Trophoblast cell (in vitro differentiated cells and primary cell): ENCODE measurements at regions not wholly inside any gene's neighbourhood (a gene's known extent, or its start where the extent isn't known, plus 50 kb on each side); places are given as distances from the start of the nearest gene placed in this dataset.

Experiments
- DNase-seq, 2 donors: peaks; one replicate each; pipeline ENCODE4 v3.0.0-alpha.2; 2016
- H2AFZ ChIP-seq: 2 replicates; pipeline ENCODE4 v1.6.1; 2013; ENCODE audit warnings: low read length, moderate library complexity, mild to moderate bottlenecking; ENCODE audit not compliant: insufficient read depth, poor library complexity
- H2AK5ac ChIP-seq: 2 replicates; pipeline ENCODE4 v1.6.1; 2013; ENCODE audit warnings: mild to moderate bottlenecking, low read length
- H2BK120ac ChIP-seq: 2 replicates; pipeline ENCODE4 v1.6.1; 2013; ENCODE audit warnings: low read length, mild to moderate bottlenecking, moderate library complexity; ENCODE audit not compliant: insufficient read depth, poor library complexity
- H2BK12ac ChIP-seq: 2 replicates; pipeline ENCODE4 v1.6.1; 2013; ENCODE audit warnings: mild to moderate bottlenecking, low read length, moderate library complexity
- H2BK5ac ChIP-seq: 2 replicates; pipeline ENCODE4 v1.6.1; 2013; ENCODE audit warnings: low read length, low read depth, moderate library complexity, mild to moderate bottlenecking; ENCODE audit not compliant: poor library complexity
- H3K14ac ChIP-seq: 2 replicates; pipeline ENCODE4 v1.6.1; 2013; ENCODE audit warnings: mild to moderate bottlenecking, low read length
- H3K18ac ChIP-seq: 2 replicates; pipeline ENCODE4 v1.6.1; 2013; ENCODE audit warnings: mild to moderate bottlenecking, low read length
- H3K23ac ChIP-seq: 2 replicates; pipeline ENCODE4 v1.6.1; 2013; ENCODE audit warnings: low read length
- H3K27ac ChIP-seq: 2 replicates; pipeline ENCODE4 v1.5.1; 2013; ENCODE audit warnings: low read depth, mild to moderate bottlenecking, inconsistent platforms, low read length, moderate library complexity
- H3K27me3 ChIP-seq: 2 replicates; pipeline ENCODE4 v1.6.1; 2013; ENCODE audit warnings: inconsistent platforms, mild to moderate bottlenecking, low read length, moderate library complexity; ENCODE audit not compliant: insufficient read depth
- H3K36me3 ChIP-seq, 2 experiments: 1 replicate in 1 of 2; 2 replicates in 1 of 2; pipeline ENCODE4 v1.6.1; 2013; ENCODE audit warnings: low read length in 2 of 2, mild to moderate bottlenecking in 2 of 2, moderate library complexity in 1 of 2; ENCODE audit not compliant: insufficient read depth in 2 of 2, control insufficient read depth in 1 of 2
- H3K4ac ChIP-seq: 2 replicates; pipeline ENCODE4 v1.6.1; 2013; ENCODE audit warnings: low read depth, mild to moderate bottlenecking, low read length, moderate library complexity
- H3K4me1 ChIP-seq, 2 experiments: 1 replicate in 1 of 2; 2 replicates in 1 of 2; pipeline ENCODE4 v1.6.1; 2013; ENCODE audit warnings: low read length in 2 of 2, mild to moderate bottlenecking in 2 of 2, moderate library complexity in 1 of 2; ENCODE audit not compliant: insufficient read depth in 2 of 2, control insufficient read depth in 1 of 2
- H3K4me2 ChIP-seq: 2 replicates; pipeline ENCODE4 v1.6.1; 2013; ENCODE audit warnings: inconsistent platforms, mild to moderate bottlenecking, low read length, moderate library complexity
- H3K4me3 ChIP-seq: 2 replicates; pipeline ENCODE4 v1.5.1; 2013; ENCODE audit warnings: mild to moderate bottlenecking, low read depth, low read length, inconsistent platforms
- H3K79me1 ChIP-seq: one replicate; pipeline ENCODE4 v1.6.1; 2013; ENCODE audit warnings: low read length
- H3K79me2 ChIP-seq: 2 replicates; pipeline ENCODE4 v1.6.1; 2013; ENCODE audit warnings: low read length, mild to moderate bottlenecking; ENCODE audit not compliant: control insufficient read depth, insufficient read depth, poor library complexity
- H3K9ac ChIP-seq: 2 replicates; pipeline ENCODE4 v1.6.1; 2013; ENCODE audit warnings: mild to moderate bottlenecking, low read length
- H3K9me3 ChIP-seq: 2 replicates; pipeline ENCODE4 v1.6.1; 2013; ENCODE audit warnings: low read depth, mild to moderate bottlenecking, control low read depth, inconsistent platforms, low read length; ENCODE audit not compliant: insufficient read depth
- H4K12ac ChIP-seq: 2 replicates; pipeline ENCODE4 v1.6.1; 2013; ENCODE audit warnings: low read depth, mild to moderate bottlenecking, low read length, moderate library complexity
- H4K8ac ChIP-seq: 2 replicates; pipeline ENCODE4 v1.6.1; 2013; ENCODE audit warnings: low read depth, mild to moderate bottlenecking, low read length, moderate library complexity
- H4K91ac ChIP-seq: one replicate; pipeline ENCODE4 v1.6.1; 2013; ENCODE audit warnings: low read depth, mild to moderate bottlenecking, low read length, moderate library complexity
- WGBS: extraction: QIAGEN DNeasy Blood & Tissue Kit; methylation state at CpG from one replicate; pipeline ENCODE4 v1.1.7; 2013; ENCODE audit warnings: missing lambda C conversion rate; ENCODE audit not compliant: insufficient read length, insufficient coverage; ENCODE audit errors: extremely low coverage; 5-methylcytosine and 5-hydroxymethylcytosine counted together

- WGBS: no CpG with 5 or more reads among the region's 2 CpGs
- H3K27me3 ChIP-seq: no peaks in the 10 kb centered on the region
- no peak overlapping the region for H2AK5ac ChIP-seq
- no peak overlapping the region for H3K23ac ChIP-seq
- no peak overlapping the region for H2AFZ ChIP-seq
- H4K12ac ChIP-seq: no peak overlapping the region
- no peak overlapping the region for H3K14ac ChIP-seq
- no peak overlapping the region for H4K91ac ChIP-seq
- H3K36me3 ChIP-seq: no peaks in the 10 kb centered on the region
- no peaks in the 10 kb centered on the region for H3K9me3 ChIP-seq
- H3K18ac ChIP-seq: no peak overlapping the region
- no peaks in the 10 kb centered on the region for H3K79me2 ChIP-seq
- no peaks in the 10 kb centered on the region for H3K4me1 ChIP-seq
- no peak overlapping the region for H3K4me2 ChIP-seq
- H3K4me3 ChIP-seq: no peak overlapping the region
- no peak overlapping the region for H2BK12ac ChIP-seq
- no peak overlapping the region for H4K8ac ChIP-seq
- H3K79me1 ChIP-seq: no peaks in the 10 kb centered on the region
- H3K9ac ChIP-seq: no peak overlapping the region
- no peak overlapping the region for H3K27ac ChIP-seq
- DNase-seq: no peak
- H3K4ac ChIP-seq: no peak overlapping the region
- H2BK5ac ChIP-seq: no peak overlapping the region
- H2BK120ac ChIP-seq: no peak overlapping the region
Observed at GRCh38 chr1:119308806-119309205, 59.8 kb upstream of the HAO2 start.

- no peak overlapping the region for H3K4me3 ChIP-seq
- no peak overlapping the region for H3K18ac ChIP-seq
- no peak overlapping the region for H2AFZ ChIP-seq
- H3K36me3 ChIP-seq: no peaks in the 10 kb centered on the region
- H3K79me2 ChIP-seq: no peaks in the 10 kb centered on the region
- no peak overlapping the region for H4K12ac ChIP-seq
- no peaks in the 10 kb centered on the region for H3K27me3 ChIP-seq
- H3K4me1 ChIP-seq: no peaks in the 10 kb centered on the region
- H3K14ac ChIP-seq: no peak overlapping the region
- H3K23ac ChIP-seq: no peak overlapping the region
- no peak overlapping the region for H4K8ac ChIP-seq
- no peaks in the 10 kb centered on the region for H3K79me1 ChIP-seq
- H3K9me3 ChIP-seq: no peaks in the 10 kb centered on the region
- H3K9ac ChIP-seq: no peak overlapping the region
- no peak overlapping the region for H2BK120ac ChIP-seq
- WGBS: no CpG with 5 or more reads among the region's 3 CpGs
- H3K4me2 ChIP-seq: no peak overlapping the region
- no peak for DNase-seq
- H2AK5ac ChIP-seq: no peak overlapping the region
- H4K91ac ChIP-seq: no peak overlapping the region
- H3K27ac ChIP-seq: no peak overlapping the region
- H2BK12ac ChIP-seq: no peak overlapping the region
- no peak overlapping the region for H2BK5ac ChIP-seq
- no peak overlapping the region for H3K4ac ChIP-seq
Observed at GRCh38 chr1:119310301-119310700, 58.3 kb upstream of the HAO2 start.

- no peak overlapping the region for H3K27ac ChIP-seq
- no peak overlapping the region for H2BK120ac ChIP-seq
- H3K4me1 ChIP-seq: no peaks in the 10 kb centered on the region
- 100% methylated on average over 1 of the region's 4 CpGs for WGBS
- H3K18ac ChIP-seq: no peak overlapping the region
- no peak overlapping the region for H3K4ac ChIP-seq
- no peaks in the 10 kb centered on the region for H3K79me1 ChIP-seq
- no peak overlapping the region for H4K12ac ChIP-seq
- H3K9me3 ChIP-seq: no peaks in the 10 kb centered on the region
- H3K23ac ChIP-seq: no peak overlapping the region
- H2AFZ ChIP-seq: no peak overlapping the region
- no peak overlapping the region for H3K14ac ChIP-seq
- no peak overlapping the region for H2BK12ac ChIP-seq
- H2AK5ac ChIP-seq: no peak overlapping the region
- H3K79me2 ChIP-seq: no peaks in the 10 kb centered on the region
- H3K4me3 ChIP-seq: no peak overlapping the region
- H4K91ac ChIP-seq: no peak overlapping the region
- no peak overlapping the region for H3K4me2 ChIP-seq
- no peak for DNase-seq
- H4K8ac ChIP-seq: no peak overlapping the region
- H2BK5ac ChIP-seq: no peak overlapping the region
- H3K9ac ChIP-seq: no peak overlapping the region
- H3K36me3 ChIP-seq: no peaks in the 10 kb centered on the region
- H3K27me3 ChIP-seq: no peaks in the 10 kb centered on the region
Observed at GRCh38 chr1:119312500-119312899, 56.1 kb upstream of the HAO2 start.

- H4K12ac ChIP-seq: no peak overlapping the region
- no peak overlapping the region for H3K4me3 ChIP-seq
- H3K79me2 ChIP-seq: no peaks in the 10 kb centered on the region
- H4K91ac ChIP-seq: no peak overlapping the region
- H3K36me3 ChIP-seq: no peaks in the 10 kb centered on the region
- no peak overlapping the region for H4K8ac ChIP-seq
- no peak overlapping the region for H3K23ac ChIP-seq
- no peak overlapping the region for H3K4me2 ChIP-seq
- H3K27ac ChIP-seq: no peak overlapping the region
- no peak overlapping the region for H2BK120ac ChIP-seq
- no peaks in the 10 kb centered on the region for H3K79me1 ChIP-seq
- H2AFZ ChIP-seq: no peak overlapping the region
- H3K27me3 ChIP-seq: no peaks in the 10 kb centered on the region
- H3K4me1 ChIP-seq: no peaks in the 10 kb centered on the region
- no peak overlapping the region for H3K14ac ChIP-seq
- no peak overlapping the region for H2BK12ac ChIP-seq
- H3K9ac ChIP-seq: no peak overlapping the region
- DNase-seq: peak; percentile 7 to 45
- no peak overlapping the region for H3K18ac ChIP-seq
- WGBS: no CpG with 5 or more reads among the region's 5 CpGs
- no peak overlapping the region for H3K4ac ChIP-seq
- no peak overlapping the region for H2AK5ac ChIP-seq
- H3K9me3 ChIP-seq: no peaks in the 10 kb centered on the region
- no peak overlapping the region for H2BK5ac ChIP-seq
Observed at GRCh38 chr1:119314001-119314796, 54.4 kb upstream of the HAO2 start.
